ENCODE measurements at regions not wholly inside any gene's neighbourhood (a gene's known extent, or its start where the extent isn't known, plus 50 kb on each side); places are given as distances from the start of the nearest gene placed in this dataset.

- Histone ChIP-seq H2AFZ (ENCODE audit: low read depth, low read length) (no peak overlapping the region), H3K18ac (ENCODE audit: low read depth in 1 of 2, low read length in 2 of 2) (no peak overlapping the region), H2AK5ac (ENCODE audit: low read length, severe bottlenecking) (no peak overlapping the region), H3K14ac (ENCODE audit: low read length in 2 of 2) (no peak overlapping the region), H3K4me2 (ENCODE audit: low read length, poor library complexity, severe bottlenecking) (no peak overlapping the region), H2BK5ac (ENCODE audit: low read depth, low read length, poor library complexity, severe bottlenecking) (no peak overlapping the region), H3K4me1 (ENCODE audit: control insufficient read depth, insufficient read depth, low read depth, low read length) (no peaks in the 10 kb centered on the region), H3K36me3 (ENCODE audit: control insufficient read depth in 1 of 2, insufficient read depth in 2 of 2, low read depth in 1 of 2, low read length in 2 of 2) (no peaks in the 10 kb centered on the region), H4K8ac (ENCODE audit: low read length) (no peak overlapping the region), H3K23ac (ENCODE audit: low read length in 2 of 2) (no peak overlapping the region), H2BK120ac (ENCODE audit: low read depth, low read length) (no peak overlapping the region), H3K27ac (ENCODE audit: low read length, poor library complexity, severe bottlenecking) (no peak overlapping the region), H3K9ac (ENCODE audit: low read length) (no peak overlapping the region), H3K79me1 (replicated peaks; ENCODE audit: low read length, poor library complexity, severe bottlenecking) (no peaks in the 10 kb centered on the region), H3K27me3 (ENCODE audit: control insufficient read depth in 1 of 2, insufficient read depth in 1 of 2, low read length in 2 of 2) (no peaks in the 10 kb centered on the region), H2BK12ac (ENCODE audit: low read length in 2 of 2) (no peak overlapping the region), H4K91ac (ENCODE audit: low read length) (no peak overlapping the region), H3K4ac (ENCODE audit: low read depth in 1 of 2, low read length in 2 of 2) (no peak overlapping the region), H2BK15ac (ENCODE audit: low read depth, poor library complexity, severe bottlenecking) (no peak overlapping the region), H3K9me3 (ENCODE audit: control insufficient read depth, low read length) (no peaks in the 10 kb centered on the region), H3K4me3 (ENCODE audit: insufficient read depth in 1 of 2, low read depth in 1 of 2, low read length in 2 of 2) (no peak overlapping the region)
- no peak for DNase-seq
- 96% methylated on average over 1 of the region's 2 CpGs for WGBS
Measured at GRCh38 chr7:115578576-115578975, 452.0 kb downstream of the TFEC start.

GRCh38 chr7:115574681-115575291 lies 455.8 kb downstream of the TFEC start:
- Histone ChIP-seq H3K9me3 (ENCODE audit: control insufficient read depth, low read length) (no peaks in the 10 kb centered on the region), H3K4me1 (ENCODE audit: control insufficient read depth, insufficient read depth, low read depth, low read length) (no peaks in the 10 kb centered on the region), H2BK12ac (ENCODE audit: low read length in 2 of 2) (no peak overlapping the region), H3K27ac (ENCODE audit: low read length, poor library complexity, severe bottlenecking) (no peak overlapping the region), H3K4me3 (ENCODE audit: insufficient read depth in 1 of 2, low read depth in 1 of 2, low read length in 2 of 2) (no peak overlapping the region), H2BK120ac (ENCODE audit: low read depth, low read length) (no peak overlapping the region), H4K8ac (ENCODE audit: low read length) (no peak overlapping the region), H2AFZ (ENCODE audit: low read depth, low read length) (no peak overlapping the region), H3K23ac (ENCODE audit: low read length in 2 of 2) (no peak overlapping the region), H3K14ac (ENCODE audit: low read length in 2 of 2) (no peak overlapping the region), H2BK5ac (ENCODE audit: low read depth, low read length, poor library complexity, severe bottlenecking) (no peak overlapping the region), H2AK5ac (ENCODE audit: low read length, severe bottlenecking) (no peak overlapping the region), H3K79me1 (replicated peaks; ENCODE audit: low read length, poor library complexity, severe bottlenecking) (no peaks in the 10 kb centered on the region), H3K4ac (ENCODE audit: low read depth in 1 of 2, low read length in 2 of 2) (no peak overlapping the region), H3K4me2 (ENCODE audit: low read length, poor library complexity, severe bottlenecking) (no peak overlapping the region), H3K27me3 (ENCODE audit: control insufficient read depth in 1 of 2, insufficient read depth in 1 of 2, low read length in 2 of 2) (no peaks in the 10 kb centered on the region), H4K91ac (ENCODE audit: low read length) (no peak overlapping the region), H3K18ac (ENCODE audit: low read depth in 1 of 2, low read length in 2 of 2) (no peak overlapping the region), H2BK15ac (ENCODE audit: low read depth, poor library complexity, severe bottlenecking) (no peak overlapping the region), H3K36me3 (ENCODE audit: control insufficient read depth in 1 of 2, insufficient read depth in 2 of 2, low read depth in 1 of 2, low read length in 2 of 2) (no peaks in the 10 kb centered on the region), H3K9ac (ENCODE audit: low read length) (no peak overlapping the region)
- DNase-seq = no peak
- 94% methylated on average over 3 of the region's 6 CpGs for WGBS

- H3K9ac ChIP-seq (ENCODE audit: low read length) = no peak overlapping the region
- no peak overlapping the region for H2BK12ac ChIP-seq (ENCODE audit: low read length in 2 of 2)
- H2AFZ ChIP-seq (ENCODE audit: low read depth, low read length) = no peak overlapping the region
- H3K4ac ChIP-seq (ENCODE audit: low read depth in 1 of 2, low read length in 2 of 2) = no peak overlapping the region
- H3K4me2 ChIP-seq (ENCODE audit: low read length, poor library complexity, severe bottlenecking) = no peak overlapping the region
- H3K4me3 ChIP-seq (ENCODE audit: insufficient read depth in 1 of 2, low read depth in 1 of 2, low read length in 2 of 2) = no peak overlapping the region
- no peak overlapping the region for H4K91ac ChIP-seq (ENCODE audit: low read length)
- H2BK120ac ChIP-seq (ENCODE audit: low read depth, low read length) = no peak overlapping the region
- no peaks in the 10 kb centered on the region for H3K27me3 ChIP-seq (ENCODE audit: control insufficient read depth in 1 of 2, insufficient read depth in 1 of 2, low read length in 2 of 2)
- H3K18ac ChIP-seq (ENCODE audit: low read depth in 1 of 2, low read length in 2 of 2) = no peak overlapping the region
- H3K27ac ChIP-seq (ENCODE audit: low read length, poor library complexity, severe bottlenecking) = no peak overlapping the region
- WGBS = 80% methylated on average over 1 of the region's 1 CpG
- no peak overlapping the region for H2BK15ac ChIP-seq (ENCODE audit: low read depth, poor library complexity, severe bottlenecking)
- H3K4me1 ChIP-seq (ENCODE audit: control insufficient read depth, insufficient read depth, low read depth, low read length) = no peaks in the 10 kb centered on the region
- no peak overlapping the region for H2AK5ac ChIP-seq (ENCODE audit: low read length, severe bottlenecking)
- DNase-seq = no peak
- H4K8ac ChIP-seq (ENCODE audit: low read length) = no peak overlapping the region
- no peak overlapping the region for H3K23ac ChIP-seq (ENCODE audit: low read length in 2 of 2)
- peaks cover 3% of the 10 kb centered on the region for H3K9me3 ChIP-seq (ENCODE audit: control insufficient read depth, low read length)
- H3K36me3 ChIP-seq (ENCODE audit: control insufficient read depth in 1 of 2, insufficient read depth in 2 of 2, low read depth in 1 of 2, low read length in 2 of 2) = no peaks in the 10 kb centered on the region
- H2BK5ac ChIP-seq (ENCODE audit: low read depth, low read length, poor library complexity, severe bottlenecking) = no peak overlapping the region
- H3K14ac ChIP-seq (ENCODE audit: low read length in 2 of 2) = no peak overlapping the region
- no peaks in the 10 kb centered on the region for H3K79me1 ChIP-seq (replicated peaks; ENCODE audit: low read length, poor library complexity, severe bottlenecking)
Measured at GRCh38 chr7:115572111-115572510, 458.5 kb downstream of the TFEC start.

GRCh38 chr7:115561335-115562110 lies 469.0 kb downstream of the TFEC start:
- Histone ChIP-seq H3K9ac (ENCODE audit: low read length) (no peak overlapping the region), H3K27ac (ENCODE audit: low read length, poor library complexity, severe bottlenecking) (no peak overlapping the region), H3K14ac (ENCODE audit: low read length in 2 of 2) (no peak overlapping the region), H3K4me2 (ENCODE audit: low read length, poor library complexity, severe bottlenecking) (no peak overlapping the region), H2BK15ac (ENCODE audit: low read depth, poor library complexity, severe bottlenecking) (no peak overlapping the region), H2BK12ac (ENCODE audit: low read length in 2 of 2) (no peak overlapping the region), H3K18ac (ENCODE audit: low read depth in 1 of 2, low read length in 2 of 2) (no peak overlapping the region), H3K23ac (ENCODE audit: low read length in 2 of 2) (no peak overlapping the region), H3K27me3 (ENCODE audit: control insufficient read depth in 1 of 2, insufficient read depth in 1 of 2, low read length in 2 of 2) (no peaks in the 10 kb centered on the region), H2BK5ac (ENCODE audit: low read depth, low read length, poor library complexity, severe bottlenecking) (no peak overlapping the region), H3K9me3 (ENCODE audit: control insufficient read depth, low read length) (no peaks in the 10 kb centered on the region), H2AFZ (ENCODE audit: low read depth, low read length) (no peak overlapping the region), H3K36me3 (ENCODE audit: control insufficient read depth in 1 of 2, insufficient read depth in 2 of 2, low read depth in 1 of 2, low read length in 2 of 2) (no peaks in the 10 kb centered on the region), H3K4me3 (ENCODE audit: insufficient read depth in 1 of 2, low read depth in 1 of 2, low read length in 2 of 2) (no peak overlapping the region), H2BK120ac (ENCODE audit: low read depth, low read length) (no peak overlapping the region), H2AK5ac (ENCODE audit: low read length, severe bottlenecking) (no peak overlapping the region), H4K91ac (ENCODE audit: low read length) (no peak overlapping the region), H4K8ac (ENCODE audit: low read length) (no peak overlapping the region), H3K79me1 (replicated peaks; ENCODE audit: low read length, poor library complexity, severe bottlenecking) (no peaks in the 10 kb centered on the region), H3K4me1 (ENCODE audit: control insufficient read depth, insufficient read depth, low read depth, low read length) (no peaks in the 10 kb centered on the region), H3K4ac (ENCODE audit: low read depth in 1 of 2, low read length in 2 of 2) (no peak overlapping the region)
- WGBS = 85% methylated on average over 7 of the region's 9 CpGs
- DNase-seq = peak; percentile 56
